Large intestine (tissue), 3 donors: ENCODE measurements at regions not wholly inside any gene's neighbourhood (a gene's known extent, or its start where the extent isn't known, plus 50 kb on each side); places are given as distances from the start of the nearest gene placed in this dataset.
A peak's percentile ranks its signal among the peaks of the same experiment; 100 is the strongest.

Experiments used
- DNase-seq, 2 donors: peaks; one replicate each; pipeline versions ENCODE4 v3.0.0 to v3.0.0-alpha.2; 2013
- H3K27ac ChIP-seq: one replicate; pipeline ENCODE4 v1.5.1; 2013; ENCODE audit warnings: low read length
- H3K27me3 ChIP-seq: 2 replicates; pipeline ENCODE4 v1.6.1; 2013; ENCODE audit warnings: low read length; ENCODE audit not compliant: control insufficient read depth, insufficient read depth
- H3K36me3 ChIP-seq: 2 replicates; pipeline ENCODE4 v1.6.1; 2013; ENCODE audit warnings: low read length; ENCODE audit not compliant: control insufficient read depth, insufficient read depth
- H3K4me1 ChIP-seq: one replicate; pipeline ENCODE4 v1.6.1; 2013; ENCODE audit warnings: low read length; ENCODE audit not compliant: control insufficient read depth, insufficient read depth
- H3K4me3 ChIP-seq: one replicate; pipeline ENCODE4 v1.5.1; 2013; ENCODE audit warnings: low read length
- H3K9me3 ChIP-seq: one replicate; pipeline ENCODE4 v1.6.1; 2013; ENCODE audit warnings: mild to moderate bottlenecking, low read depth, low read length, moderate library complexity; ENCODE audit not compliant: control insufficient read depth
- WGBS: methylation state at CpG from one replicate; pipeline ENCODE4 v1.1.5; 2013; ENCODE audit warnings: low lambda C conversion rate; ENCODE audit not compliant: insufficient coverage; 5-methylcytosine and 5-hydroxymethylcytosine counted together

DNA sequence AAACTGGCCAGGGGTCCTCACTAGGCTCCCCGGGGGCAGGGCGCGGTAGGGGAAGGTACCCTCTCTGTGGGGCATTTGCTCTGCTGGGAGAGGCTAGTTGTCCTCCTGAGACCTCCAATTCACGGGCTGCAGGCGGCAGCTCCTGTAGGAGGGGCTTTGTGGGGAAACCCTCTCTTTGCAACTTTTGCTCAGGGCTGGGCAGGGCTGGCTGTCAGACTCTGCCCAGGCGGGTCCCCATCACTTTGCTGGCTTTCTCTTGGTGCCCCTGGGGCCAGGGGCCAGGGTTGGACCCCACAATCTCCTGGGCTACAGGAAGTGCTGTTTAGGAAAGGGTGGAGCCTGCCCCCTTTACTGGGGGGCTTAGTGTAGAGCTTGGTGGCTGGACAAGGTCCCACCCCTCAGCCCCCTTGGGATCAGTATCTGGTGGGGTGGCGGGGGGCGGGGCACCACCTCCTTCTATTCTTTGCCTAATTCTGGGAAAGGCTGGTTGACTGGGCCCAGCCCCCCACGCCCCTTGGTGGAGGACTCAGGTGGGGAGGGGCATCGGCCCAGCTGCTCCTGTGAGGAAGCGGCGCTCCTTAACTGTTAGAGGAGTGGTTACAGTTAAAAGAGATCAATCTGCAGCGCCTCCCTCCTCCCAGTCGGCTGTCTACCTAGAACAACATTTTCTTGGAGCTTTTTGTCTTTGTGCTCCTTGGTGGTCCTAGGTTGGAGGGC lies 918.7 kb downstream of the AACS start:
- H3K4me1 ChIP-seq, result peaks cover 12% of the 10 kb centered on the region
- WGBS, result no CpG with 5 or more reads among the region's 14 CpGs
- H3K27me3 ChIP-seq, result no peaks in the 10 kb centered on the region
- H3K27ac ChIP-seq, result peak overlapping the region; percentile 88
- H3K4me3 ChIP-seq, result peak overlapping the region; percentile 70
- peak; percentile 26 to 58 for DNase-seq
- no peaks in the 10 kb centered on the region for H3K9me3 ChIP-seq
- H3K36me3 ChIP-seq, result no peaks in the 10 kb centered on the region

- H3K4me3 ChIP-seq, result no peak overlapping the region
- H3K4me1 ChIP-seq, result no peaks in the 10 kb centered on the region
- DNase-seq, result no peak
- H3K27me3 ChIP-seq, result no peaks in the 10 kb centered on the region
- H3K36me3 ChIP-seq, result no peaks in the 10 kb centered on the region
- WGBS, result 100% methylated on average over 1 of the region's 4 CpGs
- H3K9me3 ChIP-seq, result no peaks in the 10 kb centered on the region
- no peak overlapping the region for H3K27ac ChIP-seq
Observed at GRCh38 chr12:125988545-125988944, 923.3 kb downstream of the AACS start.

- WGBS, result 100% methylated on average over 1 of the region's 2 CpGs
- Histone ChIP-seq H3K9me3 (no peaks in the 10 kb centered on the region), H3K4me1 (no peaks in the 10 kb centered on the region), H3K36me3 (no peaks in the 10 kb centered on the region), H3K27ac (no peak overlapping the region), H3K4me3 (no peak overlapping the region), H3K27me3 (no peaks in the 10 kb centered on the region)
- no peak for DNase-seq
Observed at GRCh38 chr12:125989696-125990095, 924.5 kb downstream of the AACS start.

DNA sequence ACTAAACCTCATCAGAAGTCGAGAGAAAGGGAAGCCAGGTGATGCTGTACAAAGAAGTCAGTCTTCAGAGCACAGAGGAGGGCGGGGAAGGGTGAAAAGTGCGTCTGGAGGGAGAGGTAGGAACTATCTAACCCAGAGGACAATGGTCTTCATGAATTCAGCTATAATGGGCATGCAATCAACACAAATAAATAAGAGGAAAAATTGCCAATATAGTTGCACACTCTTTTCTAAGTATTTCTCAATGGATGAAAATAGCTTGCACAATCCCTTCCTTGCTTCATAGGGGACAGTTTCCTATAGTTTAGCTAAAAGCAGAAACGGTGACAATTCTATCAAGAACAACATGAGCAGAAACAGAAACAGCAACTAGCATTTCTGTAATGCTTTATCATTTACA lies 931.2 kb downstream of the AACS start:
- Histone ChIP-seq H3K4me3 (no peak overlapping the region), H3K4me1 (no peaks in the 10 kb centered on the region), H3K27me3 (no peaks in the 10 kb centered on the region), H3K36me3 (no peaks in the 10 kb centered on the region), H3K27ac (no peak overlapping the region), H3K9me3 (no peaks in the 10 kb centered on the region)
- no peak for DNase-seq
- 93% methylated on average over 3 of the region's 4 CpGs for WGBS

DNA sequence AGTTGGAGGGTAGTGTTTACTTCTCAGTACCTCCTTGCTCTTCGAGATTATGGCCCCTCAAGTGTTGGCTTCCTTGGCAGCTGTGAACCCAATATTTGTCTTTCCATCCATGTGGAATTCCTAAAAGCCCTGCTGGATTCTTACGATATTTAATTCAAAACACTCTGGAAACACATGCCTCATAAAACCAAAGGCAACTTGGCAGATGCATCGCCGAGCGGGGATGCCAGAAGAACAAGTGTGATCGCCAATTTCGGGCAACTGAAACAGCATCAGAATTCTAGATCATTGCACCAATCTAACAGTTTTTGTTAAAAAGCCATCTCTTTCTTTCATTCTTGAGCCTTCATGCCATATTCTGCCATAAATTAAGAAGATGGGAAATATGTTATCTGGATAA lies 934.4 kb downstream of the AACS start:
- H3K4me1 ChIP-seq, result no peaks in the 10 kb centered on the region
- WGBS, result 100% methylated on average over 1 of the region's 7 CpGs
- DNase-seq, result no peak
- H3K27ac ChIP-seq, result no peak overlapping the region
- no peaks in the 10 kb centered on the region for H3K27me3 ChIP-seq
- peaks cover 5% of the 10 kb centered on the region for H3K9me3 ChIP-seq
- no peaks in the 10 kb centered on the region for H3K36me3 ChIP-seq
- no peak overlapping the region for H3K4me3 ChIP-seq

DNA sequence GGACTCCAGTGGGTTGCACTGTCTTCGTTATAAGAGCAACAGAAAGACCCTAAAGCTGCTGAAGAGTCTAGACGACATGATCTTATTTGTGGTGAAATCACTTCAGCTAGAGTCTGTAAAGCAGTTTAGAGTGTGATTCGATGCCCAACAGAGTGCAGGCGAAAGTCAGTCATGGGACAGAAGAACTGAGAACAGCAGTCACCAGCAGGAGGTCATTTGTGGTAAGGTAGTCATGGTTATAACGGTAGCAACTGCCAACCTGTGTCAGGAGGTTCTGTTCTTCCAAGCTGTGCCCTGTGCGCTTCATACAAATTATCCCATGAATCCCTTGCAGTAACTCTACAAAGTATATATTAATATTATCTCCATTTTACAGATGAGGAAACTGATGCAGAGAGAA lies 954.1 kb downstream of the AACS start:
- H3K4me3 ChIP-seq, result no peak overlapping the region
- WGBS, result 100% methylated on average over 2 of the region's 6 CpGs
- H3K4me1 ChIP-seq, result no peaks in the 10 kb centered on the region
- no peak for DNase-seq
- H3K9me3 ChIP-seq, result no peaks in the 10 kb centered on the region
- no peaks in the 10 kb centered on the region for H3K36me3 ChIP-seq
- H3K27me3 ChIP-seq, result no peaks in the 10 kb centered on the region
- no peak overlapping the region for H3K27ac ChIP-seq

- Histone ChIP-seq H3K27ac (no peak overlapping the region), H3K4me1 (no peaks in the 10 kb centered on the region), H3K27me3 (no peaks in the 10 kb centered on the region), H3K4me3 (no peak overlapping the region), H3K36me3 (no peaks in the 10 kb centered on the region), H3K9me3 (no peaks in the 10 kb centered on the region)
- 100% methylated on average over 1 of the region's 2 CpGs for WGBS
- DNase-seq, result no peak
Observed at GRCh38 chr12:126021675-126022074, 956.4 kb downstream of the AACS start.

GRCh38 chr12:126027825-126028224 lies 962.6 kb downstream of the AACS start:
- 79% methylated on average over 2 of the region's 2 CpGs for WGBS
- H3K27me3 ChIP-seq, result no peaks in the 10 kb centered on the region
- peaks cover 7% of the 10 kb centered on the region for H3K9me3 ChIP-seq
- no peak for DNase-seq
- H3K4me1 ChIP-seq, result peaks cover 4% of the 10 kb centered on the region
- no peaks in the 10 kb centered on the region for H3K36me3 ChIP-seq
- H3K4me3 ChIP-seq, result no peak overlapping the region
- H3K27ac ChIP-seq, result no peak overlapping the region

DNA sequence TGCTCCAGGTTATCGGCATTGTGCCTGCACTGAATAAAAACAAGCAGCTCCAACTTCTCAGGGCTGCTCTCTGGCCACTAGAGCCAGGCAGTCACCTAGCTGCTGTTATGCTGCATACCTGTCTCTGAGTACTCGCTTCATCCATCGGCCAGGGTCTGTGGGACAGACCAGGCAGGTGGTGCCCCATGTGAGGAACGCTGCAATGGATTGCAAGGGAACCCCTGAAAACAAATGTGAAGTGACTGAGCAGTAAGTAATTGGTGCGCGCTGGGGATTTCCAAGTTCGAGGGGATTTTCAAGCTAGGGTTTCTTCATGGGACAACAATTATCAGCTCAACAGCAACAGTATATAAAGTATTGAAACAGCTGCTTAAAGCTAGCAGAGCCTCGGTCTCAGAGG lies 965.3 kb downstream of the AACS start:
- no CpG with 5 or more reads among the region's 8 CpGs for WGBS
- Histone ChIP-seq H3K27me3 (no peaks in the 10 kb centered on the region), H3K4me1 (peaks cover 25% of the 10 kb centered on the region), H3K36me3 (no peaks in the 10 kb centered on the region), H3K27ac (no peak overlapping the region), H3K9me3 (peaks cover 21% of the 10 kb centered on the region), H3K4me3 (no peak overlapping the region)
- no peak for DNase-seq

DNA sequence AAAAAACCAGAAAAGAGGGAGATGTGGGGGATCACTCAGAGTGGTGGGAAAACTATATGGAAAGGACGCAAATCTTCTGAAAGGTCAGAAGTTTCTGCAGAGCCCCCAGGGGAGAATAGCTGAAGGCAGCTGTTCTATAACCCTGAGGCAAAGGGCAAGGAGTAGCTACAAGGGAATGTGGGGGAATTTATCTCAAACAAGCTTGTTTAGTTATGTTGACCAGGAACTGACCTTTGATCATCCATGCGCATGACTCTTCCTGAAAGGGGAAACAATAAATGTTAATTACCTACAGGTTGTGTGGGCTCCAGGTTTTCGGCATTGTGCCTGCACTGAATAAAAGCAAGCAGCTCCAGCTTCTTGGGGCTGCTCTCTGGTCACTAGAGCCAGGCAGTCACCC lies 968.5 kb downstream of the AACS start:
- no peaks in the 10 kb centered on the region for H3K36me3 ChIP-seq
- no peak overlapping the region for H3K4me3 ChIP-seq
- peaks cover 43% of the 10 kb centered on the region for H3K4me1 ChIP-seq
- H3K9me3 ChIP-seq, result peaks cover 26% of the 10 kb centered on the region
- H3K27me3 ChIP-seq, result no peaks in the 10 kb centered on the region
- H3K27ac ChIP-seq, result peak overlapping the region; percentile 79
- peak; percentile 85 to 91 for DNase-seq
- 40% methylated on average over 1 of the region's 3 CpGs for WGBS

- peaks cover 19% of the 10 kb centered on the region for H3K9me3 ChIP-seq
Observed at GRCh38 chr12:126036348-126036747, 971.1 kb downstream of the AACS start.

More at GRCh38 chr12:126036348-126036747, 971.1 kb downstream of the AACS start:
- Histone ChIP-seq H3K4me3 (no peak overlapping the region), H3K27me3 (no peaks in the 10 kb centered on the region), H3K4me1 (peaks cover 39% of the 10 kb centered on the region), H3K27ac (peak overlapping the region; percentile 87), H3K36me3 (no peaks in the 10 kb centered on the region)
- DNase-seq, result peak in 1 of 2 donors; percentile 48
